Activated CD4-positive, alpha-beta T cell treated with anti-CD3 and anti-CD28 coated beads, Interleukin-2, amount 50 U/mL, for 48 hours (primary cell): ENCODE measurements at regions not wholly inside any gene's neighbourhood (a gene's known extent, or its start where the extent isn't known, plus 50 kb on each side); places are given as distances from the start of the nearest gene placed in this dataset.

ENCODE experiments used
- DNase-seq, 2 experiments: peaks; one replicate each; pipeline ENCODE4 v3.0.0-alpha.2; 2020

- no peak for DNase-seq
These were observed 625.6 kb upstream of the FAM241A start for GRCh38 chr4:111519683-111520082.

- no peak for DNase-seq
These were observed 614.8 kb upstream of the FAM241A start for GRCh38 chr4:111530446-111530845.

- DNase-seq: no peak
These were observed 609.5 kb upstream of the FAM241A start for GRCh38 chr4:111535792-111536191.

GRCh38 chr4:111537165-111537564 lies 608.1 kb upstream of the FAM241A start:
- no peak for DNase-seq

- DNase-seq: no peak
These were observed 607.4 kb upstream of the FAM241A start for GRCh38 chr4:111537871-111538270.

GRCh38 chr4:111540671-111541070 lies 604.6 kb upstream of the FAM241A start:
- no peak for DNase-seq

GRCh38 chr4:111542056-111542455 lies 603.2 kb upstream of the FAM241A start:
- DNase-seq: no peak

GRCh38 chr4:111546881-111547280 lies 598.4 kb upstream of the FAM241A start:
- DNase-seq: no peak

GRCh38 chr4:111556141-111556781 lies 589.0 kb upstream of the FAM241A start:
- DNase-seq: no peak

GRCh38 chr4:111556851-111557250 lies 588.4 kb upstream of the FAM241A start:
- no peak for DNase-seq

- no peak for DNase-seq
These were observed 582.4 kb upstream of the FAM241A start for GRCh38 chr4:111562826-111563225.

- no peak for DNase-seq
These were observed 572.8 kb upstream of the FAM241A start for GRCh38 chr4:111572470-111572869.

GRCh38 chr4:111573386-111573785 lies 571.9 kb upstream of the FAM241A start:
- DNase-seq: no peak

- DNase-seq: no peak
These were observed 565.5 kb upstream of the FAM241A start for GRCh38 chr4:111579767-111580166.

- DNase-seq: no peak
These were observed 549.8 kb upstream of the FAM241A start for GRCh38 chr4:111595456-111595855.

GRCh38 chr4:111596491-111596890 lies 548.8 kb upstream of the FAM241A start:
- DNase-seq: no peak

- DNase-seq: no peak
These were observed 543.6 kb upstream of the FAM241A start for GRCh38 chr4:111601671-111602070.

GRCh38 chr4:111602848-111603247 lies 542.4 kb upstream of the FAM241A start:
- no peak for DNase-seq

GRCh38 chr4:111605111-111605510 lies 540.1 kb upstream of the FAM241A start:
- DNase-seq: no peak

- no peak for DNase-seq
These were observed 534.6 kb upstream of the FAM241A start for GRCh38 chr4:111610681-111611080.

GRCh38 chr4:111618908-111619307 lies 526.3 kb upstream of the FAM241A start:
- DNase-seq: no peak

GRCh38 chr4:111628437-111628836 lies 516.8 kb upstream of the FAM241A start:
- DNase-seq: no peak

- no peak for DNase-seq
These were observed 514.5 kb upstream of the FAM241A start for GRCh38 chr4:111630705-111631104.

GRCh38 chr4:111631215-111631999 lies 513.8 kb upstream of the FAM241A start:
- DNase-seq: no peak
